Head of caudate nucleus (tissue), 42 donors: ENCODE measurements at regions not wholly inside any gene's neighbourhood (a gene's known extent, or its start where the extent isn't known, plus 50 kb on each side); places are given as distances from the start of the nearest gene placed in this dataset.
"Not testable (repeated sequence)": the region's sequence is repeated elsewhere in the genome, so short reads cannot be mapped to it uniquely, and the experiment has no call there.

Experiments used
- DNase-seq, 42 donors: peaks; one replicate each; pipeline versions ENCODE4 v3.0.0 to v3.0.0-alpha.2; 2020 to 2021; ENCODE audit warnings: mixed read lengths in 7 of 42
- intact Hi-C: fragments of 100-400 bp; cut with DNase I; formaldehyde crosslinking; loops from one replicate; pipeline ENCODE4 v1.15.0; 2022

DNA sequence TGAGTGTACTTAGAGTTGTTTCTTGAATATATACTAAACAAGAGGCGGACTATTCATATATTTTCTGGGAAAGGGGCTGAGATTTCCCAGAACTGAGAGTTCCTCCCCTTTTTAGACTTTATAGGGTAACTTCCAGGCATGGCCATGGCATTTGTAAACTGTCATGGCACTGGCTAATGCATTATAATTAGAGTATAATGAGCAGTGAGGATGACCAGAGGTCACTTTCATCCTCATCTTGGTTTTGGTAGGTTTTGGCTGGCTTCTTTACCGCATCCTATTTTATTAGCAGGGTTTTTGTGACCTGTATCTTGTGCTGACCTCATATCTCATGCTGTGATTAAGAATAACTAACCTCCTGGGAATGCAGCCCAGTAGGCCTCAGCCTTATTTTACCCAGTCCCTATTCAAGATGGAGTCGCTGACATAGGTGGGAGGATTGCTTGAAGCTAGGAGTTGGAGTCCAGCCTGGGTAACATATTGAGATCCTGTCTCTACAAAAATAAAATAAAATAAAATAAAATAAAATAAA is 91.4 kb downstream of the MOBP start:
- intact Hi-C loops: no loop called here
- no peak for DNase-seq

DNA sequence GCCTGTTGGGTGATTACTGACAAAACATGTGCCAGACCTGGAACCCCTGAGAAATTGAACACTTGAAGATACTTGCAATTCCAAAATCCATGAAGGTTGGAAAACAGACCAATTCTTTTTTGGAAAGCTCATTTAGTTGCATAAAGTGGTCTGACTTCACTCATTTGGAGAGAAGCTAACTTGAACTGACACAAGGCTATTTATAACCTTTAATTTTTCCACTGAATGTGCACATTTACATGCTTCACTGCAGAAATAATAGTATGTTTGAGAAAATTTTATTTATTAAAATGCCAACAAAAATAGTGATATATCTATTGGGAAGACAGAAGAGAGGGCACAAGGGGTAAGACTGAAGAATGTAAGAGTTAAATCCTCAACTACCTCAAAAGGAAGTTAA is 92.1 kb downstream of the MOBP start:
- intact Hi-C loops: no loop called here
- DNase-seq: no peak

GRCh38 chr3:39568508-39568907 is 101.0 kb downstream of the MOBP start:
- no peak for DNase-seq
- intact Hi-C loops: no loop called here

GRCh38 chr3:39569095-39569494 is 101.6 kb downstream of the MOBP start:
- intact Hi-C loops: no loop called here
- DNase-seq: peak in 3 of 42 donors; percentile 4 to 37 (median 18)

GRCh38 chr3:39573392-39573791 is 105.9 kb downstream of the MOBP start:
- intact Hi-C loops: no loop called here
- DNase-seq: no peak

GRCh38 chr3:39577541-39577940 is 110.1 kb downstream of the MOBP start:
- intact Hi-C loops: no loop called here
- no peak for DNase-seq

DNA sequence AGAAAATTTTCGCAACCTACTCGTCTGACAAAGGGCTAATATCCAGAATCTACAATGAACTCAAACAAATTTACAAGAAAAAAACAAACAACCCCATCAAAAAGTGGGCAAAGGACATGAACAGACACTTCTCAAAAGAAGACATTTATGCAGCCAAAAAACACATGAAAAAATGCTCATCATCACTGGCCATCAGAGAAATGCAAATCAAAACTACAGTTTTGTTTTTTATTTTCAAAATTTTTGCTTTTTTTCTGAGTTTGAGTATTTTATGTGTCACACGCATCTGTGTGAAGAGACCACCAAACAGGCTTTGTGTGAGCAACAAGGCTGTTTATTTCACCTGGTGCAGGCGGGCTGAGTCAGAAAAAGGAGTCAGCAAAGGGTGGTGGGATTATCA is 118.7 kb downstream of the MOBP start:
- intact Hi-C loops, DNase-seq: not testable (repeated sequence)

DNA sequence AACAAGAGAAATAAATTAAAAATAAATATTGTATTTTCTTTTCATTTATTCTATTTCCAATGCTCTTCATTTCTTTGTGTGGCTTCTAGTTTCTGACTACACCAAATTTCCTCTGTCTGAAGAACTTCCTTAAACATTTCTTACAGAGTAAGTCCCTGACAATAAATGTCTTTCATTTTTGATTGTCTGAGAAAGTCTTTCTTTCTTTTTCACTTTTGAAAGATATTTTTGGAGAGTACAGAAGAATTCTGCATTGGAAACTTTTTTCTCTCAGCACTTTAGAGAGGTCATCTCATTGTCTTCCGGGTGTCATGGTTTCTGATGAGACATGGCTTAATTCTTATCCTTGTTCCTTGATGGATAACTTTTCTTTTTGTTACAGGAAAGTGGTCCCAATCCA is 119.6 kb downstream of the MOBP start:
- intact Hi-C loops: no loop called here
- DNase-seq: no peak

GRCh38 chr3:39590806-39591205 is 123.3 kb downstream of the MOBP start:
- peak in 8 of 42 donors; percentile 5 to 18 (median 15) for DNase-seq
- intact Hi-C loops: no loop called here

GRCh38 chr3:39592311-39593050 is 125.0 kb downstream of the MOBP start:
- no peak for DNase-seq
- intact Hi-C loops: no loop called here

GRCh38 chr3:39593341-39593740 is 125.9 kb downstream of the MOBP start:
- DNase-seq: no peak
- intact Hi-C loops: no loop called here

DNA sequence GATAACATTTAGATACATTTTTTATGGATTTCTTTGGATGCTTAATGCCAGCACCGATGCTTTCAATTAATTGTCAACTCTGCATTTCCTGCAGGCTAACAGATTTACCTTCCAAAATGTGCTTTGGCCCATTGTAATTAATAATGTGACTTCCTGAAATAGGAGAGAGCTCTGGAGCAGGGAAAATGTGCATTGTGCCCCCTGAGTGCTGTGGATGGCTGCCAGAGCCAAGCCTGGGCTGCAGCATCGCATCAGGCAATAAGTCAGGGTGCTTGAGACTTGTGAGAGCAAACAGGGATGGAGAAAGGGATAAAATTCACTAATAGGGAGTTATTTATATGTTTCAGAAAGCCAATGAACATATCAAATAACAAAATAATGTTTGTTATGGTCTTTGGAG is 133.8 kb downstream of the MOBP start:
- intact Hi-C loops: no loop called here
- no peak for DNase-seq

DNA sequence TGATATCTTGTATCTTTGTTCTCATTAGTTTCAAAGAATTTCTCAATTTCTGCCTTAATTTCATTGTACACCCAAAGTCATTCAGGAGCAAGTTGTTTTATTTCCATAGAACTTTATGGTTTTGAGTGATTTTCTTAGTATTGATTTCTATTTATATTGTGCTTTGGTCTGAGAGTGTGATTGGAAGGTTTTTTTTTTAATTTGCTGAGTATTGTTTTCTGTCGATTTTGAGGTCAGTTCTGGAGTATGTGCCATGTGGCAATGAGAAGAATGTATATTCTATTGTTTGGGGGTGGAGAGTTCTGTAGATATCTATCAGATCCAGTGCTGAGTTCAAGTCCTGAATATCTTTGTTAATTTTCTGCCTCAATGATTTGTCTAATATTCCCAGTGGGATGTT is 138.4 kb downstream of the MOBP start:
- DNase-seq: no peak
- intact Hi-C loops: no loop called here

- DNase-seq: no peak
- intact Hi-C loops: no loop called here
Measured at GRCh38 chr3:39626198-39626597, 158.7 kb downstream of the MOBP start.

DNA sequence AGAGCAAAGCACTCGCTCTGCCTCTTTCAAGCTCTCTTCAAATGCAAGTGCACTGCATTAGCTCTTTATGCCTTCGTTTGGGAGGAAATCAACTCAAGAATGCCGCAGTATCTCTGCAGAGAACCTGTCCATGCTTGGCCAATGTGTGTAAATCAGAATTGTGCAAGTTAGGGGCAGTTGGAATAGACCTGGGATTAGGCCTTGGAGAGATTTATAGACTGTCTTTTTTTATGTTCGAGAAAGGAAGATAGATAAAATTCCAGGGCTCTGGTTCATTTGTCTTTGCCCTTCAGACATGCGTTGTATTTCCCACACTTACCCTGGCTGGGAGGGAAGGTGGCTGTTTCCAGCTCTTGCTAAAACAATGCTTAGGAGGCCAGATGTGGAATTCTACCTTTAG is 163.7 kb downstream of the MOBP start:
- intact Hi-C loops: no loop called here
- DNase-seq: no peak

DNA sequence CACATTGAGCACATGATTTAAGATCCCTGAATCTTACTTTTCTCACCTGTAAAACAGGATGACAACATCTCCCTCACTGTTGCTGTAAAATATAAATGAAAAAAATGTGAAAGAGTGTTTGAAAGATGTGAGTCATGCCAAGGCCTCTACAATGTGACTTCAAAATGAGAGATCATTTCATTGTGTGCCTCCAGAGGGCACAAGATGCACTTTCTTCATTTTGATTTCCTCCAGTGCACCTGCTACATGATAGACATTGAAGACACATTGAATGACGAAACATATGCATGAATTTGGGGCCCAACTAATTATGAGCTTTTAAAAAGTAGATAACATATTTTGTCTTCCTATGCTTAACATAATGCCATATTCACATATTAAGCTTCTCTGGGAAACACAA is 170.3 kb downstream of the MOBP start:
- intact Hi-C loops: no loop called here
- DNase-seq: peak in 3 of 42 donors; percentile 2 to 4 (median 4)

DNA sequence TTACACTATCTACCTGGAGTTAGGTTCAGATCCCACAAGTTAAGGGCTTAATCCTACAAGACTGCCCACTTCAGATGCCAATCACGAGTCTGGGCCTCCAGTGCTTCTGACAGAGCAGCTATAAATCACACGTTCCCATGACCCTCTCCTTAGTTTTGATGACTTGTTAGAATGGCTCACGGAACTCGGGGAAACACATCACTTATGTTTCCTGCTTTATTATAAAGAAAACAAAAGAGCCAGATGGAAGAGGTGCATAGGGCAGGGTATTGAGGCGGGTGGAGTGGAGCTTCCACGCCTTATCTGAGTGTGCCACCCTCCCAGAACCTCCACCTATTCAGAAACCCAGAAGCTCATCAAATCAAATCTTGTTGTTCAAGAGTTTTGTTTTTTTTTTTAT is 170.8 kb downstream of the MOBP start:
- intact Hi-C loops: no loop called here
- no peak for DNase-seq

GRCh38 chr3:39639344-39640236 is 169.8 kb upstream of the MYRIP start:
- peak in 23 of 42 donors; percentile 3 to 72 (median 25) for DNase-seq
- intact Hi-C loops: no loop called here

DNA sequence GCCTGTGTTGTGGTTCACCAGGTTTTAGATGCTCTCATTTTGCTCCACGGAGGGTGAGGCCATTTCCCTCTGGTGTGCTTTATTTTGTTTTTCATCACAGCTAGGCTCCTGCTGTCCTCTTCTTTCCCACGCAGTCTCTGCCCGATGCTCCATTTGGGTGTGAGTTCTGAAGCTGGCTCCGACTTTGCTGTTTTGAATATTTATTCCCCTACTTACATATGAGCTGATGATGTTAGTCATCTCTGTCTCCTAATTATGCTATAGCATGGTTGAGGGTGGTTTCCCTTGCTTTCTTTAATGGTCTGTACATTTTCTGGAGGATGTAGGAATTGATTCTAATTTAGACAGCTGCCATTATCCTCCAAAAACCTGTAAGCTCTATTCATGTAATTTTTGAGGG is 168.1 kb upstream of the MYRIP start:
- DNase-seq: no peak
- intact Hi-C loops: no loop called here

DNA sequence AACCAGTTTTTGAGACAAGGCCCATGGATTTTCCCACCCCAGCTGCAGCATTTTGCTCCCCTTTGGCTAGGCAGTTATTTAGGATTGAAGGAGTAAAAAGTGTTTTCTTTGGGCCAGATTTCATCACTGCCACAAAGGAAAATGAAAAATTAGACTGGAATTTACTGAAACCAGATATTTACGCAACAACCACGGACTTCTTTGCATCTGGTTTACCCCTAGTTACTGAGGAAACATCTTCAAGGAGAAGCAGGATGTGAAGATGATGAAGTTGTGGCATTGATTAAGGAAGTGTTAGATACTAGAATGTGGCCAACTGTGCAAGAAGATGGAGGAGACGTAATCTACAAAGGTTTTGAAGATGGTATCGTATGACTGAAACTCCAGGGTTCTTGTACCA is 165.2 kb upstream of the MYRIP start:
- no peak for DNase-seq
- intact Hi-C loops: no loop called here
